Panc1 (cell line): ENCODE measurements at regions not wholly inside any gene's neighbourhood (a gene's known extent, or its start where the extent isn't known, plus 50 kb on each side); places are given as distances from the start of the nearest gene placed in this dataset.

ENCODE experiments used
- CTCF ChIP-seq: fragments of 450-650 bp; IDR thresholded peaks from 2 replicates; pipeline ENCODE4 v1.5.1; 2017; ENCODE audit warnings: mild to moderate bottlenecking
- POLR2AphosphoS5 ChIP-seq: IDR thresholded peaks from 2 replicates; pipeline ENCODE4 v1.6.1; 2012; ENCODE audit warnings: mild to moderate bottlenecking, low read depth, low read length, moderate library complexity
- REST ChIP-seq, 2 experiments: IDR thresholded peaks; 2 replicates each; pipeline ENCODE4 v1.6.1; 2011 to 2012; ENCODE audit warnings: low read depth in 2 of 2, control low read depth in 1 of 2, low read length in 1 of 2, mild to moderate bottlenecking in 1 of 2, moderate library complexity in 1 of 2; ENCODE audit not compliant: insufficient read depth in 1 of 2
- SIN3A ChIP-seq: IDR thresholded peaks from 2 replicates; pipeline ENCODE4 v1.6.1; 2012; ENCODE audit warnings: low read depth, mild to moderate bottlenecking, low read length, moderate library complexity, borderline replicate concordance; ENCODE audit not compliant: insufficient read depth
- TCF7L2 ChIP-seq: IDR thresholded peaks from 2 replicates; pipeline ENCODE4 v1.6.1; 2011; ENCODE audit warnings: mild to moderate bottlenecking, low read depth, low read length, inconsistent platforms

- no peak for TF ChIP-seq POLR2AphosphoS5
- TF ChIP-seq CTCF: no peak
- no peak for TF ChIP-seq REST (IDR thresholded peaks at IDR 0.05; ENCODE audit: insufficient read depth in 1 of 2, low read depth in 2 of 2, low read length in 1 of 2)
- TF ChIP-seq SIN3A: no peak
- no peak for TF ChIP-seq TCF7L2
Measured at GRCh38 chr5:84816746-84817547, 432.3 kb upstream of the EDIL3 start.
